HepG2 (cell line): ENCODE measurements at regions not wholly inside any gene's neighbourhood (a gene's known extent, or its start where the extent isn't known, plus 50 kb on each side); places are given as distances from the start of the nearest gene placed in this dataset.

Experiments
- ATAC-seq: fragments of 200-7000 bp; cut with Tn5 transposase; 3 replicates; pipeline ENCODE4 v1.9.1; 2020; ENCODE audit warnings: mild to moderate bottlenecking, moderate library complexity
- BruUV-seq: library from RNA; stranded (reverse); fragments of 400-500 nt; replicated peaks from 2 replicates; lab custom pipeline; 2021; lab: Mats Ljungman, UMichigan
- CTCF ChIA-PET: fragments of 300-600 bp; formaldehyde crosslinking; extraction: SDS; loops from one replicate; lab custom pipeline; 2021; ENCODE audit warnings: low total read pairs, inconsistent platforms, low intra/inter-chr PET ratio; lab: Yijun Ruan, JAX
- POLR2A ChIA-PET: fragments of 350-600 bp; sonication (Branson Sonifier 250); formaldehyde crosslinking; loops from one replicate; lab custom pipeline; 2020; ENCODE audit warnings: antibody characterized with exemption, inconsistent platforms; lab: Yijun Ruan, JAX
- DNase-seq: peaks from one replicate; pipeline ENCODE4 v3.0.0-alpha.2; 2015; ENCODE audit warnings: low spot score
- FAIRE-seq: peaks from 3 replicates; lab custom pipeline; 2011; peaks lifted over from hg19 to GRCh38; lab: Jason Lieb, UNC
- H2AFZ ChIP-seq: one replicate; pipeline ENCODE4 v1.6.1; 2011; ENCODE audit warnings: low read length, inconsistent platforms
- H3K27ac ChIP-seq: fragments of 300-600 bp; 3 replicates; pipeline ENCODE4 v1.8.0; 2011; ENCODE audit warnings: mixed run types, mild to moderate bottlenecking, mixed read lengths, low read length, inconsistent platforms; ENCODE audit not compliant: insufficient read depth; ENCODE audit errors: extremely low read length
- H3K27me3 ChIP-seq, 2 experiments: fragments of 200-600 bp in 1 of 2; 2 replicates in 1 of 2; 3 replicates in 1 of 2; pipeline versions ENCODE4 v1.6.0 to v1.8.0; 2011; ENCODE audit warnings: low read length in 2 of 2, mild to moderate bottlenecking in 2 of 2, moderate library complexity in 2 of 2, inconsistent platforms in 1 of 2; ENCODE audit not compliant: insufficient read depth in 2 of 2, control insufficient read depth in 1 of 2
- H3K36me3 ChIP-seq, 2 experiments: fragments of 200-600 bp in 1 of 2; replicated peaks in 1 of 2; 2 replicates in 1 of 2; 3 replicates in 1 of 2; pipeline versions ENCODE4 v1.5.1 to v1.8.0; 2011; ENCODE audit warnings: low read length in 2 of 2, inconsistent platforms in 1 of 2; ENCODE audit not compliant: insufficient read depth in 2 of 2, control insufficient read depth in 1 of 2
- H3K4me1 ChIP-seq: 2 replicates; pipeline ENCODE4 v1.5.1; 2012; ENCODE audit warnings: low read length, inconsistent platforms; ENCODE audit not compliant: insufficient read depth
- H3K4me2 ChIP-seq: 2 replicates; pipeline ENCODE4 v1.6.0; 2011; ENCODE audit warnings: low read depth, low read length, inconsistent platforms
- H3K4me3 ChIP-seq, 3 experiments: fragments of 200-600 bp in 1 of 3; sonication (generic), shearing (Covaris generic) in 1 of 3; replicated peaks in 1 of 3; 2 replicates each; pipeline ENCODE4 v1.5.1; 2011 to 2016; ENCODE audit warnings: low read length in 3 of 3, inconsistent platforms in 2 of 3, low read depth in 2 of 3, mild to moderate bottlenecking in 2 of 3, control low read depth in 1 of 3, mixed read lengths in 1 of 3; ENCODE audit not compliant: insufficient read depth in 1 of 3
- H3K79me2 ChIP-seq: one replicate; pipeline ENCODE4 v1.6.1; 2011; ENCODE audit warnings: low read length, inconsistent platforms; ENCODE audit not compliant: insufficient read depth
- H3K9ac ChIP-seq: 2 replicates; pipeline ENCODE4 v1.6.0; 2011; ENCODE audit warnings: mild to moderate bottlenecking, low read depth, low read length, inconsistent platforms; ENCODE audit not compliant: insufficient read depth
- H3K9me3 ChIP-seq: 2 replicates; pipeline ENCODE4 v1.5.1; 2012; ENCODE audit warnings: mild to moderate bottlenecking, low read length
- H4K20me1 ChIP-seq: 2 replicates; pipeline ENCODE4 v1.6.0; 2011; ENCODE audit warnings: inconsistent platforms, mild to moderate bottlenecking, low read length, moderate library complexity; ENCODE audit not compliant: insufficient read depth
- CAMTA2 ChIP-seq: sonication (generic); formaldehyde crosslinking; IDR thresholded peaks from 2 replicates; pipeline ENCODE4 v1.4.0; 2020; ENCODE audit warnings: mild to moderate bottlenecking, missing genetic modification reagents, borderline replicate concordance
- JUND ChIP-seq: sonication (generic); formaldehyde crosslinking; IDR thresholded peaks from 2 replicates; pipeline ENCODE4 v1.8.0; 2022; ENCODE audit warnings: mild to moderate bottlenecking, missing genetic modification reagents
- NKX3-1 ChIP-seq: sonication (generic); formaldehyde crosslinking; IDR thresholded peaks from 2 replicates; pipeline ENCODE4 v1.5.0; 2020; ENCODE audit warnings: missing genetic modification reagents
- ONECUT2 ChIP-seq: sonication (generic); formaldehyde crosslinking; IDR thresholded peaks from 2 replicates; pipeline ENCODE4 v1.4.0; 2020; ENCODE audit warnings: missing genetic modification reagents
- RBAK ChIP-seq: sonication (generic); formaldehyde crosslinking; IDR thresholded peaks from 2 replicates; pipeline ENCODE4 v1.5.1; 2020; ENCODE audit warnings: mild to moderate bottlenecking, missing genetic modification reagents
- SNAPC2 ChIP-seq: sonication (generic); formaldehyde crosslinking; IDR thresholded peaks from 2 replicates; pipeline ENCODE4 v1.8.1; 2022; ENCODE audit warnings: mild to moderate bottlenecking, missing genetic modification reagents
- TEAD3 ChIP-seq: optimal IDR thresholded peaks from 2 replicates; pipeline ENCODE3; 2016; ENCODE audit warnings: borderline replicate concordance
- U2AF1 ChIP-seq: fragments of 200-400 bp; formaldehyde crosslinking; optimal IDR thresholded peaks from 2 replicates; pipeline ENCODE3; 2017; ENCODE audit warnings: mild to moderate bottlenecking, low read depth, low read length
- ZBTB3 ChIP-seq: sonication (generic); formaldehyde crosslinking; IDR thresholded peaks from 2 replicates; pipeline ENCODE4 v1.4.0; 2020; ENCODE audit warnings: low read depth, mild to moderate bottlenecking, moderate library complexity, missing genetic modification reagents, borderline replicate concordance
- ZBTB37 ChIP-seq: sonication (generic); formaldehyde crosslinking; IDR thresholded peaks from 2 replicates; pipeline ENCODE4 v1.4.0; 2020; ENCODE audit warnings: mild to moderate bottlenecking, missing genetic modification reagents
- ZNF354B ChIP-seq: sonication (generic); formaldehyde crosslinking; IDR thresholded peaks from 2 replicates; pipeline ENCODE4 v1.8.0; 2022; ENCODE audit warnings: mild to moderate bottlenecking, missing genetic modification reagents
- ZNF879 ChIP-seq: sonication (generic); formaldehyde crosslinking; IDR thresholded peaks from 2 replicates; pipeline ENCODE4 v1.8.1; 2023; ENCODE audit warnings: missing genetic modification reagents
- WGBS: methylation state at CpG from one replicate; pipeline ENCODE4 v1.1.6; 2017; ENCODE audit warnings: low lambda C conversion rate; 5-methylcytosine and 5-hydroxymethylcytosine counted together
- in situ Hi-C: cut with HindIII; loops from 2 replicates; pipeline ENCODE4 v1.10.0; 2017; ENCODE audit warnings: low pct_unique_long_range_greater_than_20kb; ENCODE audit not compliant: extremely low pct_ligation_motif_present
- intact Hi-C: fragments of 100-400 bp; cut with micrococcal nuclease; formaldehyde crosslinking; loops from one replicate; pipeline ENCODE4 v1.10.0; 2022; ENCODE audit not compliant: unreplicated experiment
- TF ChIP-seq, protein P1 (sequence below): sonication (generic); formaldehyde crosslinking; IDR thresholded peaks from 2 replicates; pipeline ENCODE4 v1.5.0; 2020; ENCODE audit warnings: missing genetic modification reagents

DNA sequence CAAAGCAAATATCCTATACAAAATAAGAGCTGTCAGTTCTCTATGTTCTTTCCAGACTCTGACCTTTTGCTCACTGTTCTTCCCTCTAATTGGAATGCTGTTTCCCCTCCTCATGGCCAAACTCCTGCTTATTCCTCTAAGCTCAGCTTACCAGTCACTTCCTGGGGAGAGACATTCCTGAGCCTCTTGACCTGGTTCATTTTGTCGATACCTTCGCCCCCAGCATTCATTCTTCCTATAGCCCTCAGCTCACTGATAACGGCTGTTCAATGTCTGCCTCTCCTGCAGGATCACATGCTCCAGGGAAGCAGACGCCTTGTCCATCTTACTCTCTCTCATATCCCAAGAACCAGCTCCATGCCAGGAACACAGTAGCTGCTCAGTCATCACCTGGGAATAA lies 431.0 kb downstream of the MED13L start:
- in situ Hi-C loops, result no loop called here
- Histone ChIP-seq H3K9me3 (peaks cover 5% of the 10 kb centered on the region; the same call in 1 of the 2 replicates), H3K9ac (no peak overlapping the region), H4K20me1 (no peaks in the 10 kb centered on the region), H3K27me3 (no peaks in the 10 kb centered on the region), H3K27ac (no peak overlapping the region), H3K4me3 (no peak overlapping the region), H3K79me2 (no peaks in the 10 kb centered on the region), H3K4me2 (no peak overlapping the region), H3K36me3 (no peaks in the 10 kb centered on the region), H3K4me1 (no peaks in the 10 kb centered on the region), H2AFZ (no peak overlapping the region)
- POLR2A ChIA-PET, result no interaction called here
- CTCF ChIA-PET, result no interaction called here
- intact Hi-C loops, result no loop called here
- FAIRE-seq (no peak), ATAC-seq (no peak), DNase-seq (no peak)
- WGBS, result 11% methylated on average over 4 of the region's 4 CpGs
- no peak for TF ChIP-seq SNAPC2 (CRISPR knock-in tag)
- TF ChIP-seq ZBTB37 (CRISPR knock-in tag), result no peak
- TF ChIP-seq CAMTA2 (CRISPR knock-in tag), result no peak
- TF ChIP-seq ZNF354B (CRISPR knock-in tag), result no peak
- TF ChIP-seq ZBTB3 (CRISPR knock-in tag), result no peak
- TF ChIP-seq U2AF1, result no peak
- no peak for TF ChIP-seq NKX3-1 (CRISPR knock-in tag)
- TF ChIP-seq ZNF879 (CRISPR knock-in tag), result no peak
- no TSS peak for BruUV-seq

DNA sequence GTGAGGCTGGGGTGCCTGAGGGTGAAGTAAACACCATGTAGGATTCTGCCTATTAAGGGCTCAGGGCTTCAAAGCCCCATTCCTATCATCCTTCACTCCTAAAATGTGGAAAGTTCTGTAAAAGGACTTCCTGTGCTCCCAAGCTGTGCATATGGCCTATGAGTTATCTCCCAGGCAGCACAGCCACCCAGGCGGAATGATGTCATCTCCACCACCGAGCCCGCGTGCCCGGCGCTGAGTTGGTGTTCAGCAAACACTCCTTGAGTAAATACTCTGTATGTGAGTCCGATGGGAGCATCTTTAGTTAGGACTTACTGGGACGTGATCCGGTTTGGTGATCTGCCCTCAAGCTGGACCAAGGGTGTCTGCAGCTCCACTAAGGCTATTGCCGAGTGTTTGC lies 437.3 kb downstream of the MED13L start:
- Histone ChIP-seq H3K36me3 (no peaks in the 10 kb centered on the region), H3K9ac (no peak overlapping the region), H3K9me3 (no peaks in the 10 kb centered on the region), H2AFZ (no peak overlapping the region), H3K27ac (no peak overlapping the region), H3K4me2 (no peak overlapping the region; the same call in 1 of the 2 replicates), H3K4me3 (no peak overlapping the region), H3K79me2 (no peaks in the 10 kb centered on the region), H3K27me3 (no peaks in the 10 kb centered on the region), H3K4me1 (peaks cover 19% of the 10 kb centered on the region; the same call in 1 of the 2 replicates), H4K20me1 (no peaks in the 10 kb centered on the region)
- no peak for FAIRE-seq
- BruUV-seq, result no TSS peak
- WGBS, result 0% methylated on average over 1 of the region's 10 CpGs
- DNase-seq, result peak; percentile 33
- in situ Hi-C loops, result no loop called here
- intact Hi-C loops, result no loop called here
- peak; percentile 89 for ATAC-seq
- CTCF ChIA-PET, result no interaction called here
- POLR2A ChIA-PET, result no interaction called here
- TF ChIP-seq TEAD3 (CRISPR knock-in tag) (peak; percentile 37), ZBTB3 (CRISPR knock-in tag) (no peak), RBAK (CRISPR knock-in tag) (no peak), JUND (CRISPR knock-in tag) (peak; percentile 47; the same call in 1 of the 2 replicates), ONECUT2 (CRISPR knock-in tag) (no peak)
- TF ChIP-seq, protein P1, sequence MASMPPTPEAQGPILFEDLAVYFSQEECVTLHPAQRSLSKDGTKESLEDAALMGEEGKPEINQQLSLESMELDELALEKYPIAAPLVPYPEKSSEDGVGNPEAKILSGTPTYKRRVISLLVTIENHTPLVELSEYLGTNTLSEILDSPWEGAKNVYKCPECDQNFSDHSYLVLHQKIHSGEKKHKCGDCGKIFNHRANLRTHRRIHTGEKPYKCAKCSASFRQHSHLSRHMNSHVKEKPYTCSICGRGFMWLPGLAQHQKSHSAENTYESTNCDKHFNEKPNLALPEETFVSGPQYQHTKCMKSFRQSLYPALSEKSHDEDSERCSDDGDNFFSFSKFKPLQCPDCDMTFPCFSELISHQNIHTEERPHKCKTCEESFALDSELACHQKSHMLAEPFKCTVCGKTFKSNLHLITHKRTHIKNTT (CRISPR knock-in tag), result no peak
